Muscle of leg (tissue), 3 donors: ENCODE measurements at regions not wholly inside any gene's neighbourhood (a gene's known extent, or its start where the extent isn't known, plus 50 kb on each side); places are given as distances from the start of the nearest gene placed in this dataset.
"Not testable (repeated sequence)": the region's sequence is repeated elsewhere in the genome, so short reads cannot be mapped to it uniquely, and the experiment has no call there.

Experiments used
- DNase-seq: peaks from one replicate; pipeline ENCODE4 v3.0.0; 2013
- H3K27ac ChIP-seq: one replicate; pipeline ENCODE4 v1.5.1; 2013; ENCODE audit warnings: mild to moderate bottlenecking, low read length, control low read depth
- H3K27me3 ChIP-seq: one replicate; pipeline ENCODE4 v1.6.1; 2013; ENCODE audit warnings: low read length; ENCODE audit not compliant: control insufficient read depth, insufficient read depth
- H3K36me3 ChIP-seq: one replicate; pipeline ENCODE4 v1.6.1; 2013; ENCODE audit warnings: low read length; ENCODE audit not compliant: control insufficient read depth, insufficient read depth
- H3K4me1 ChIP-seq: one replicate; pipeline ENCODE4 v1.6.1; 2013; ENCODE audit warnings: low read length; ENCODE audit not compliant: control insufficient read depth, insufficient read depth
- H3K4me3 ChIP-seq: one replicate; pipeline ENCODE4 v1.5.1; 2013; ENCODE audit warnings: low read length, control low read depth
- H3K9me3 ChIP-seq: replicated peaks from 2 replicates; pipeline ENCODE4 v1.6.1; 2013; ENCODE audit warnings: low read depth, low read length; ENCODE audit not compliant: control insufficient read depth
- WGBS: methylation state at CpG from one replicate; pipeline ENCODE4 v1.1.5; 2013; ENCODE audit warnings: missing lambda C conversion rate; ENCODE audit not compliant: insufficient coverage; 5-methylcytosine and 5-hydroxymethylcytosine counted together

DNA sequence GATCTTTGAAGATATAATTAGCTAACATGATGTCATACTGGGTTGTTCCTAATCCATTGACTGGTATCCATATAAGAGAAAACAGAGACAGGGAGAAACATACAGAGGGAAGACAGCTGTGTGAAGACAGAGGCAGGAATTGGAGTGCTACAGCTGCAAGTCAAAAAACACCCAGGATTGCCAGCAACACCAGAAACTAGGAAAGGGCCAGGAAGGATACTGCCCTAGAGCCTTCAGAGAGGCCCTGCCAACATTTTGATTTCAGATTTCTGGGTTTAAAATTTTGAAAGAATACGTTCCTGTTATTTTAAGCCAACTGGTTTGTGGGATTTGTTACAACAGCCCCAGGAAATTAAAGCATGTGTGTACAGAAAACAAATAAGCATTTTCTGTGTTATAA lies 473.7 kb upstream of the FLRT2 start:
- peak; percentile 68 for DNase-seq
- peaks cover 5% of the 10 kb centered on the region for H3K9me3 ChIP-seq
- no peaks in the 10 kb centered on the region for H3K36me3 ChIP-seq
- peak overlapping the region; percentile 76 for H3K27ac ChIP-seq
- no peak overlapping the region for H3K4me3 ChIP-seq
- H3K4me1 ChIP-seq = peaks cover 2% of the 10 kb centered on the region
- whole genome bisulfite sequencing = no CpG with 5 or more reads among the region's 1 CpG
- no peaks in the 10 kb centered on the region for H3K27me3 ChIP-seq

DNA sequence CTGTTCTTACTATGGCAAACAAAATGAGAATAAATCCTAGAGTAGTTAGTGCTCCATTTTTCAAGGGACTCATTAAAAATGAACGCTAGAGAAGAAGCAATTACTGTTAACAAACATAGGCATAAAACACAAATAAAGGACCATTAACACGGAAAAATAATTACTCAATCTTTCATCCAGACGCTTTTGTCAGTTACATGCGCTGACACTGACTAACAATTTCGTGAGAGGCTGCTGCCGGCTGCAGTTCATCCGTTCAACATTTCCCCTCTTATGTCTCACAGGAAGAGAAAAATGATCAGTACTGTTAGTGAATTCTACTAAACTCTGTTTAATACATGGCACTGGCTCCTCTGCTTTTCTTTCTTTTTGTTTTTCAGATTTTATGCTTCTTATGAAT lies 472.7 kb upstream of the FLRT2 start:
- peak; percentile 52 for DNase-seq
- H3K27me3 ChIP-seq = no peaks in the 10 kb centered on the region
- 40% methylated on average over 1 of the region's 7 CpGs for WGBS
- H3K9me3 ChIP-seq = peaks cover 5% of the 10 kb centered on the region
- H3K4me3 ChIP-seq = no peak overlapping the region
- no peaks in the 10 kb centered on the region for H3K36me3 ChIP-seq
- peaks cover 2% of the 10 kb centered on the region for H3K4me1 ChIP-seq
- H3K27ac ChIP-seq = peak overlapping the region; percentile 16

DNA sequence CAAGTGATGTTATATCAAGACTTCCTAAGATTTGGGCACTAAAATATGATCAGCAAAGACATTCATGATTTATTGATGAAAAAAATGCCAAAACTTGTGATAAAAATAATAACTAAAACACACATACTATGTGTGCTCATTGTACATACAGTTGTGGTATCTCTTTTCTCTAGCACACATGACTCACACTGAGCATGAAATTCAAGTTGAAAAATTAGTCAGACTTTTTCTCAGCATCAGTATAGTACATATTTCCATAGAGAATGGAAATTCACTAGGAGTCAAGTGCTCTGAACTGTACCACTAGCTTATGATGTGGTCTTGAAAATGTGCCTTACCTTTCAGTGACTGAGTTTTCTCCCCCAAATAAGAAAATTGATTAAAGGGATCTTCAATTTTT lies 471.8 kb upstream of the FLRT2 start:
- H3K27me3 ChIP-seq = no peaks in the 10 kb centered on the region
- H3K4me3 ChIP-seq = no peak overlapping the region
- no peaks in the 10 kb centered on the region for H3K36me3 ChIP-seq

DNA sequence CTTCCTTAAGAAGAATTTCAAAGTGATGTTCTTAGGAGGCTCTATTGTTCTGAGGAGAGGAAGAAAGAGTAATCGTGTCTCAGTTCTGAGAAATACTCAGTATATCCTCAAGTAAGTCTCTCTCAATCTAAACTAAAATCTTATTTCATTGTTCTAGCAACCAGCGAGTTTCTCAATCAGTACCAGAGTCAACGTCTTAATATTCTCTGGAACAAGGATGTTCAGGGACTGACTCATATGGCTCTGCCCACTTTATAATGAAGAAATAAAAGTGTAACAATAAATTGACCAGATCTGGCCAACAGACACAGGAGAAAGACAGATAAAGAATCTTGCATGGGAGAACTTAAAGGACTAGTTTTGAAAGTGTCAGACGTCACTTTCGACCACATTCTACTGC lies 469.8 kb upstream of the FLRT2 start:
- no peak for DNase-seq
- Histone ChIP-seq H3K36me3 (no peaks in the 10 kb centered on the region), H3K27ac (no peak overlapping the region), H3K4me1 (peaks cover 2% of the 10 kb centered on the region), H3K4me3 (no peak overlapping the region), H3K27me3 (no peaks in the 10 kb centered on the region), H3K9me3 (no peaks in the 10 kb centered on the region)
- no CpG with 5 or more reads among the region's 5 CpGs for WGBS

More for the DNA sequence above, 471.8 kb upstream of the FLRT2 start:
- H3K9me3 ChIP-seq = peaks cover 5% of the 10 kb centered on the region
- DNase-seq = no peak
- no peak overlapping the region for H3K27ac ChIP-seq
- peaks cover 2% of the 10 kb centered on the region for H3K4me1 ChIP-seq

DNA sequence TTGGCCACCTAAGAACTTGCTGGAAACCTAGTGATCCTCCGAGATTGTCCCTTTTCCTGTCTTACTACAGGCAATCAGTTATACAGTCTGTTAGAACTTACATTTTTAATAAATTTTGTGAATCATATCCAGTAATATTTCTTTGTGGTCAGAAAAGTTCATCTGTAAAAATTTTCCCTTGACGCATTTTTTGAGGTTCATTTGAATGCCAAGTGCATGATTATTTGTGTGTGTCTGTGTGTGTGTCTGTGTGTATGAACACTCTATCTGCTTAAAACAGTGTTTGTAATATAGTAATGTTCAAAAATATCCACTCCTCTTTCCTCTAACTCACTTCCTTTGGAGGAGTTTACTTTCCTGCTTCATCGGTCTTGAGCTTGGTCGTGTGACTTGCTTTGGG lies 468.7 kb upstream of the FLRT2 start:
- WGBS = no CpG with 5 or more reads among the region's 4 CpGs
- Histone ChIP-seq H3K27ac (no peak overlapping the region), H3K9me3 (no peaks in the 10 kb centered on the region), H3K4me1 (peaks cover 1% of the 10 kb centered on the region), H3K36me3 (no peaks in the 10 kb centered on the region), H3K4me3 (no peak overlapping the region), H3K27me3 (no peaks in the 10 kb centered on the region)
- no peak for DNase-seq

DNA sequence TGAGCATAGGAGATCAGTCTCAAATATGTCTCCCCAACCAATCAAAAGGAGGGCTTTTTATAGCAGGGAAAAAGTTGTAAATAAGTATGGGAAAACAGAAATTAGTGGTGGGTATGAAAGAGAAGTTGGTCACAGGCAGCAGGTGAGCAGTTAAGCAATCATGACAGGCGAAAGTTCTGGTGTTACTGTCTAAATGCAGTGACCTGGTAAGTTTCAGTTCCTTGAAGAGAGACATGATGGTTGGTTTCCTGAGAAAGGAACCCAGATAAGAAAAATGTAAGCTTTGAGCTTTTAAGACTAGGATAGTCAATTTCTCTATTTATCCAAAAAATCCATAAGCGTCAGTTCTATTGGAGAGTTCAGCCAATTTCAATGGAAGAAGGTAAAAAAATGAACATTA lies 466.2 kb upstream of the FLRT2 start:
- WGBS = no CpG with 5 or more reads among the region's 2 CpGs
- H3K27ac ChIP-seq = no peak overlapping the region
- no peaks in the 10 kb centered on the region for H3K36me3 ChIP-seq
- no peaks in the 10 kb centered on the region for H3K4me1 ChIP-seq
- no peak overlapping the region for H3K4me3 ChIP-seq
- no peak for DNase-seq
- H3K9me3 ChIP-seq = no peaks in the 10 kb centered on the region
- no peaks in the 10 kb centered on the region for H3K27me3 ChIP-seq

DNA sequence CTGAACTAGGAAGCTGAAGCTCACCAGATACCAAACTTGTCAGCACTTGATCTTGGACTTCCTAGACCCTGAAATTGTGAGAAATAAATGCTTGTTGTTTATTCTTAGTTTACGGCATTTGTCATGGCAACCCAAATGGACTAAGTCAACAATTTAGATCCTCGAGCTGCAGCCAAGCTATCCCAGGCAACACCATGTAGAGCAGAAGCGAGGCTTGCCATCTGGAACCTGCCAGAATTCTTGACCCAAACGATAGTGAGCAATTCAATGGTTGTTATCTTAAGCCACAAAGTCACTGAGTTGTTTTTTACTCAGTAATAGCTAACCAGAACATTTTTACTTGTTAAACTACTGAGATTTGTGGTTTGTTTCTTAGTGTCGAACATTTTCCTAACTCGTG lies 458.5 kb upstream of the FLRT2 start:
- no peak overlapping the region for H3K4me3 ChIP-seq
- H3K27me3 ChIP-seq = no peaks in the 10 kb centered on the region
- 63% methylated on average over 2 of the region's 6 CpGs for WGBS
- H3K36me3 ChIP-seq = no peaks in the 10 kb centered on the region
- no peaks in the 10 kb centered on the region for H3K4me1 ChIP-seq
- no peaks in the 10 kb centered on the region for H3K9me3 ChIP-seq
- H3K27ac ChIP-seq = no peak overlapping the region
- peak; percentile 7 for DNase-seq

DNA sequence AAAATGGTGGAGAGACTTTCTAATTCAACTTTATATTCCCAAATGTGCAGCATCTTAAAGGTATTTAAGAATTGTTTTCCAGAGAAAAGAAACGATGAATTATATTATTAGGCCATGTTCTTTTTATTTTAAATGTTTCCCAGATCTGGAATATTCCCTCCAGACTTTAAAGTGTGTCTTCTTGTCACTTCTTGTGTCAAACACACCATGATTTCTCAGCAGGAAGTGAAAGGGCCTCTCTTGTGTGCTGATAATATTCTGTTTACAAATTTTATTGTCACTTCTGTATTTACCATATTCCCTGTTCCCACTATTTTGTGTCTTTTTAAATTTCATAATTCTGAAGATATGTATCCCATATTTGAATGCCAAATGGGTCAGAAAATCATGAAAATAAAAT lies 455.0 kb upstream of the FLRT2 start:
- no CpG with 5 or more reads among the region's 1 CpG for WGBS
- DNase-seq = no peak
- no peaks in the 10 kb centered on the region for H3K27me3 ChIP-seq
- no peaks in the 10 kb centered on the region for H3K36me3 ChIP-seq
- no peak overlapping the region for H3K27ac ChIP-seq
- no peak overlapping the region for H3K4me3 ChIP-seq
- no peaks in the 10 kb centered on the region for H3K9me3 ChIP-seq
- no peaks in the 10 kb centered on the region for H3K4me1 ChIP-seq

DNA sequence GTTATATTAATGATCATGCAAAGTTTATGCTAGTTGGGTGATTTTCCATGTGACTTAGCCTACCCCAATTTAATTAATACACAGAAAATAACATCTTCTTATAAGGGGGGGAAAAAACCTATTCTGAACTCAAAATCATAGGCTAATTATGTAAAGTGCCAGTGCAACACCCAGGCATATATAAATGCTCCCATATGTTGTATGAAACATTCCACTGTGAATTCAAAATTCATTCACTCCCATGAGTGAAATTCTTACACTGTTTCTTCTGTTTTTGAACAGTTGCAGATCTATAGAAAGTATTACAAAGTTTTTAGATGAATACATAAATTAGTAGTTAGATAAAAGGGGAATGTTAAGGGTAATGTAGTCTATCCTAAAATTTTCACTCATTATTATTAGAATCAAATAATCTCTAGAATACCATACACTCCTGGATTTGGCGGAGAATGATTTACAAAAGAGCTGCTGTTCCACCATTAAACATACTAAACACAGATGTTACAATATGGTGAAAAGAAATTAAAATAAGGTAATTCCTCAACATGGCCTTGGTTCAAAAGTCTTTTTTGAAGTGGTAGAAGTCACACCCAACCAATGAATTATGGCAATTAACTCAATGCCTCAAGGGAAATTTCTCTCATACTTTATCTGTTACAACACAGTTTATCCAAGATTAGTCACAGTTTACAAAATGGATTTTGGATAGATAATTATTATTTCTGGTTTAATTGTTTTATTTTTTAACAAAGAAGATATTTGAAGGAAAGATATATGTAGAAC lies 454.1 kb upstream of the FLRT2 start:
- DNase-seq = no peak
- H3K4me1 ChIP-seq = no peaks in the 10 kb centered on the region
- no peaks in the 10 kb centered on the region for H3K36me3 ChIP-seq
- H3K27ac ChIP-seq = no peak overlapping the region
- WGBS = no CpG with 5 or more reads among the region's 1 CpG
- no peaks in the 10 kb centered on the region for H3K27me3 ChIP-seq
- no peaks in the 10 kb centered on the region for H3K9me3 ChIP-seq
- no peak overlapping the region for H3K4me3 ChIP-seq

DNA sequence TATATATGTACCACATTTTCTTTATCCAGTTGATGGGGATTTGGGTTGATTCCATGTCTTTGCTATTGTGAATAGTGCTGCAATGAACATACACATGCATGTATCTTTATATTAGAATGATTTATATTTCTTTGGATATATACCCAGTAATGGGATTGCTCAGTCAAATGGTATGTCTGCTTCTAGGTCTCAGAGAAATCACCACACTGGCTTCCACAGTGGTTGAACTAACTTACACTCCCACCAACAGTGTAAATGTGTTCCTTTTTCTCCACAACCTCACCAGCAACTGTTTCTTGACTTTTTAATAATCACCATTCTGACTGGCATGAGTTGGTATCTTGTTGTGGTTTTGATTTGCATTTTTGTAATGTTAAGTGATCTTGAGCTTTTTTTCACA lies 452.2 kb upstream of the FLRT2 start:
- not testable (repeated sequence) for H3K27me3 ChIP-seq, DNase-seq, H3K36me3 ChIP-seq, H3K4me1 ChIP-seq, H3K9me3 ChIP-seq, H3K4me3 ChIP-seq, H3K27ac ChIP-seq
